ENCODE measurements at regions not wholly inside any gene's neighbourhood (a gene's known extent, or its start where the extent isn't known, plus 50 kb on each side); places are given as distances from the start of the nearest gene placed in this dataset.
"Not testable (repeated sequence)": the region's sequence is repeated elsewhere in the genome, so short reads cannot be mapped to it uniquely, and the experiment has no call there.

- no peak for DNase-seq (ENCODE audit: low read depth in 1 of 2, low spot score in 1 of 2)
These were observed 115.4 kb upstream of the ERG start for GRCh38 chr21:38613686-38614085.

- DNase-seq (ENCODE audit: low read depth in 1 of 2, low spot score in 1 of 2): no peak
These were observed 116.3 kb upstream of the ERG start for GRCh38 chr21:38614558-38614957.

GRCh38 chr21:38619480-38619879 lies 121.2 kb upstream of the ERG start:
- no peak for DNase-seq (ENCODE audit: low read depth in 1 of 2, low spot score in 1 of 2)

DNA sequence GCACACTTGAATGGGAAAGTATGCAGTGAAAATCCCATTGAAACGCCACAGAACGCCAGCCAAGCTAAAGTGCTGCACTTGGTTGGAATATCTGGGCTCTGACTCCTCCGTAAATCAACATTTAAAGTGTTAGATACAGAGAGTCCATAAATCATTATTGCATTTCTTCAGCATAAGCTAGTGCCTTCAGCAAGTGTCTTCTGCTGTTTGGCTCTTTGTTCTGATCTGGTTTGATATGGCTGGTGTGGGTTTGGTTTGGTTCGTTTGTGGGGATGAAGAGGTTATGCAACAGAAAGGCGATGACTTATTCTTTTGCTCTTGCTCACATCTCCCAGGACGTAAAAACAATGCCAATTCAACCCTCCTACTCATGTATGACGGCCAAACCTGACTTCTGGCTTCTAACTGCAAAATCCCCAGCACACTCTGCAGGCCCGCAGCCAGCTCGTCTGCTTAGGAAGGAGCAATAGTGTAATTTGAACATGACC lies 121.8 kb upstream of the ERG start:
- no peak for DNase-seq (ENCODE audit: low read depth in 1 of 2, low spot score in 1 of 2)

DNA sequence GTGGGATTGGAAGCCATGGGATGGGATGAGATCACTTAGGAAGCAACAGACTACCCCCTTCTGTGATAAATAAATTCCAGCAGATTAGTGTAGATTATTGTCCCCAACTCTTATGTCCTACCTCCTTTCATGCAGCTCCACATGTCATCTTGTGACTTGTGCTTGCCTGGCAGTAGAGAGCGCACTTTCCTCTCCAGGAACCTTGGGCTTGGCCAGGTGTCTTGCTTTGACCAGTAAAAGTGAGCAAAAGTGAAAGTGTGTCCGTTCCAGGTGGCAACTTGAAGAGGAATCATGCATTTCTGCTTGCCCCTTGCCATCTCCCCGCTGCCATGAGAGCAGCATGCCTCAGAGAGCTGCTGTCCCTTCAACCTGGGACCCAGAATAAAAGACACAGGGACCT lies 122.9 kb upstream of the ERG start:
- no peak for DNase-seq (ENCODE audit: low read depth in 1 of 2, low spot score in 1 of 2)

DNA sequence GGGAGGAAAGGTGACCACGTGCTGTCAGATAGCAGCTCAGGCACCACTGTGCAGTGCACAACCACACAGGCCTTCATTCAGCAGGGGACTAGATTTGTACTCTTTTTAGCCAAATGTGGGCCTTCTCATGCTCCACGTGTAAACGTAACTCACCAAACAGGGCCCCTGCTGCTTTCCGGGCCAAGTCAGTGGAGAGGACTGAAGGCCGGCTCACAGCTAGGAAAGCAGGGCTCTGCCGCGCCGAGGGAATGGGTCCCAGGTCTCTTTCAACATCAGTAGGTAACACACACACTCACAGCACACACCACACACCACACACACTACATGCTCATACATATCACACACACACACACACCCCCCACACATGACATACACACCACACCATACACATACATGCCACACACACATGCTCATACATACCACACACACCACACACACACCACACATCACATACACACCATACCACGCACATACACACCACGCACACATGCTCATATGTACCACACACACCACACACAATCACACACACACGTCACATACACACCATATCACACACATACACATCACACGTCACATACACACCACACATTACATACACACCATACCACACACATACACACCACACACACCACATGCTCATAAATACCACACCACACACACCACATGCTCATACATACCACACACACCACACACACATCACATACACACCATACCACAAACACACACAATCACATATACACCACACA lies 124.0 kb upstream of the ERG start:
- DNase-seq (ENCODE audit: low read depth in 1 of 2, low spot score in 1 of 2): no peak

- no peak for DNase-seq (ENCODE audit: low read depth in 1 of 2, low spot score in 1 of 2)
These were observed 124.5 kb upstream of the ERG start for GRCh38 chr21:38622827-38623209.

DNA sequence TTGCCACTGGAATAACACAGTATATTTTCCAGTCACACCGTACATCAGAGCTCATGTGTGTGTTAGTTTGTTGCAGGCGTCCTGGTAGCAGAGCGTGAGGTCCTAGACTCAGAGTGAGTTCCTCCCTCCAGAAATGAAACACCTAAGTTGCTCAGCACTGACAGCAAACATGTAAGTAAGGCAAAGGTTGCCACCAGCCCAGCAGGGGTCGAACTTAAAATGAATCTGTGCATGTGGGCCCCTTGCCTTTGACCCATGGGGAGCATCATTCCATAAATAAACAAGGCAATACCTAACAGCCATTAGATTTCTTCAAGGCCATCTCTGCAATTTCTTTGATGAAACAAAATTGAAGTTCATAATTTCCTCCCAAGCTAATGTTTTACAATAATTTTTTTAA lies 125.3 kb upstream of the ERG start:
- no peak for DNase-seq (ENCODE audit: low read depth in 1 of 2, low spot score in 1 of 2)

DNA sequence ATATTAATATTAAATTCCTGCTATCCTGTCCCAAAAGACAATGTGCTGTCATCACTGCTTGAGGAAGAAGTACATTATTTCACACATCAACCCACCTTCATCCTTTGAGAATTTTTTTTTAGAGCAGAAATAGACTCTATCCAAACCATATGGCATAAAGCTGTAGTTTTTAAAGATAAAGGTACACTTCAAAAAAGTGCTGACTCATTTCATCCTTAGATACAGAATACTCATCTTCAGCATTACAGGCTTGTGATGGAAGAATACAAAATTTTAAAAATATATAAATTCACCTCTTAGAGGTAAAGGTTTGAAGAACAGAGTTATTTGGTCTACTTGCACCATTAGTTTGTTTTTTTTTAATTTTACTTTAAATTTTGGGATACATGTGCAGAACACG lies 126.7 kb upstream of the ERG start:
- DNase-seq (ENCODE audit: low read depth in 1 of 2, low spot score in 1 of 2): no peak

GRCh38 chr21:38626306-38626705 lies 128.0 kb upstream of the ERG start:
- no peak for DNase-seq (ENCODE audit: low read depth in 1 of 2, low spot score in 1 of 2)

DNA sequence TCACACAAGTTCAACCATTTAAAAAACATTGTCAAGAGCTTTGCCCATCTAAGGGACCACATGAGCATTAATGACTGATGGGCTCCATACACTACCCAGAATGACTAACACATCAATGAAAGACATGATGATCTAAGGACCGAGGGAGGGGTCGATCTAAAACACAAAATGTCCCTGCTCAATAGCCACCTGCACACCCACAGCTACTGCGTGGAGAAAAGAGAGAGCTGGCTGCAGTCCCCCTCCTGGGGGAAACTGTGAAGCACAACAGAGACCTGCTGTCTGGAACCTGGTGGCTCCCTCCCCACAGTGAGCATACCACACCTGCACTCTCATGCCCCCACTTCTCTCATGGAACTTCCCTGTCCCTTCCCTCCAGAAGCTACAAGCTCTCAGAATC lies 130.1 kb upstream of the ERG start:
- no peak for DNase-seq (ENCODE audit: low read depth in 1 of 2, low spot score in 1 of 2)

GRCh38 chr21:38631206-38631605 lies 132.9 kb upstream of the ERG start:
- DNase-seq (ENCODE audit: low read depth in 1 of 2, low spot score in 1 of 2): no peak

DNA sequence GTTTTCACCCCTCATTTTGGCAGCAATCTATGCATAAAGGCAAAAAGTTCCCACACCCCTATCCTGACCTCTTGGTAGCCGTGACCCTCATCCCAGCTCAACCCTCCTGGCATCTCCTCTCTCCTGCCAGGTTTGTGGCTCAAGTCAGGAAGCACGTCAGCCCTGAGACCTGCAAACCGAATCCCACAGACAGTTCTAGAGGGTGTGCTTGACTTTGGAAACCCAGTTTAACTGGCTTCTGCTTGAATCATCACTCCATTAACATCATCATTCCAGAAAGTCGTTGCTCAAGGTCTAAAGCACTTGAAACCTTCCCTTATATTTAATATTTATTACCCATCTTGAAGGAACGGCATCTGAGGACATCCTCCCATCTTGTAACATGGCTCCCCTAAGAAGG lies 133.4 kb upstream of the ERG start:
- no peak for DNase-seq (ENCODE audit: low read depth in 1 of 2, low spot score in 1 of 2)

DNA sequence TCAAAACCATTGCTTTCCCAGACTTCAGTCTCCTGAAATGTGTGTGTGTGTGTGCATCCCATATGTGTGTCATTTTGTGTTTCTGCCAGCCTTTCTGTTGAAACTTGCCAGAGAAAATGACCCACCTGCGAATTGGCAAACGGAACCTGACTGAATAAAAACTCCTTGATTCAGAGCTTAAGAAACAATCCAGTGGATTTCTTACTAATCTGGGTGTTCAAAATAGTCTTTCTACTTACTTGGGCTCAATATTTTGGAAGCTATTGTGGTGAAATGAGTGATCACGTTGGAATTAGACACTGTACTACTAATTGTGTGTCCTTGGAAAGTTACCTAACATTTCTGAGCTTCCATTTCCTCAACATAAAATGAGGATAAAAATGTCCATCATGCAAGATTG lies 138.9 kb upstream of the ERG start:
- DNase-seq (ENCODE audit: low read depth in 1 of 2, low spot score in 1 of 2): no peak

- DNase-seq (ENCODE audit: low read depth in 1 of 2, low spot score in 1 of 2): no peak
These were observed 141.5 kb upstream of the ERG start for GRCh38 chr21:38639571-38640354.

GRCh38 chr21:38640355-38640742 lies 142.1 kb upstream of the ERG start:
- DNase-seq (ENCODE audit: low read depth in 1 of 2, low spot score in 1 of 2): not testable (repeated sequence)

GRCh38 chr21:38643404-38644023 lies 145.2 kb upstream of the ERG start:
- DNase-seq (ENCODE audit: low read depth in 1 of 2, low spot score in 1 of 2): no peak

DNA sequence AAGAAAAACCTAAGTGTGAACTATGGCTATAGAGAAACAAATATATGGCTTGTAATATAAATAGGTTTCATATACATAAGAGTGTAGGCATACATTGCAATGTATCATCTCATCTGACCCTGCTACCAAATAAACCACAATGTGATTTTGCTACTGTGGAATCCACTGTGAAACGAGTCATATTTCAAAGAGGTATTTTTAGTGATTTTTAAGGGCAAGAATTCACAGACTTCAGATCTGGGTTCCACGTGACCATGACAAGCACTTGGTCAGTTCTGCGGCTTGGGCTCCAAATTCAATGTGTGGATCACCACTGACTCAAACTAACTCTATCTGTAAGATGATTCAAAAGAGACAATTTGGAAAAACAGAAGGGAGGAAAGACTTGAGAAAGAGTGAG lies 147.0 kb upstream of the ERG start:
- no peak for DNase-seq (ENCODE audit: low read depth in 1 of 2, low spot score in 1 of 2)

GRCh38 chr21:38646213-38646837 lies 148.0 kb upstream of the ERG start:
- no peak for DNase-seq (ENCODE audit: low read depth in 1 of 2, low spot score in 1 of 2)

GRCh38 chr21:38649120-38649519 lies 150.8 kb upstream of the ERG start:
- no peak for DNase-seq (ENCODE audit: low read depth in 1 of 2, low spot score in 1 of 2)

DNA sequence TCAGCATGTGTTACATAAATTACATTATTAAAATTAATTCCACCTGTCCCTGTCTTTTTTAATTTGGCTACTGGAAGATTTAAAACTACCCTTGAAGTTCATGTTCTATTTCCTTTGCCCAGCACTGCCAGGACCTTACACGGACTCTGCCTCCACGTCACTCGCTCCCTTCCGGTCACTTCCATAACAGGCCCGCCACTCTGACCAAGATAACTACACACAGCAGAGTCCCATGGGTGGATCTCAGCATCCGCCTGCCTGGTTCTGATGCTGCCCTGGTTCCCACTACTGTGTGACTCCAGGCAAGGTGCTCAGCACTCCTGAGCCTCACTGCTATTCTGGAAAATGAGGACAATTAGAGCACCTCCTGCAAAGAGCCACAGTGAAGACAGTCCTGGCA lies 153.3 kb upstream of the ERG start:
- DNase-seq (ENCODE audit: low read depth in 1 of 2, low spot score in 1 of 2): no peak

DNA sequence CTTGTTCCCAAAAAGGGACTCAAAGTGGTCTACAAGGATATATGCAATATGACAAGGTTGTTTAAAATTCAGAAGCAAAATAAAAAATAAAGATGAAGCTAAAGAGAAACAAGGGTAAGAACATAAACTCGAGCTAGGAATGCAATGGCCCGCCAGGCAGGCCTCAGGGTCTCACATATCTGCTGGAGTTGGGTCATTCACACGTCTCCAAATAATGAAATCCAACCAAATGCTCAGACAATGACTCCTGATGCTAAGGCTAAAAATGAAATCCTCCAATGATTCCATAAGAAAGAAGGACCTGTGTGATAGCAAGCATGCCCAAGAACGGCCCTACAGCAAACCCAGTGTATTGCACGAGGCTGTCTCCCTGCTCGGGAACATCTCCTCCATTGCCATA lies 153.3 kb upstream of the ETS2 start:
- DNase-seq (ENCODE audit: low read depth in 1 of 2, low spot score in 1 of 2): no peak

All from stimulated activated CD4-positive, alpha-beta T cell treated with anti-CD3 and anti-CD28 coated beads, Interleukin-15, amount 100 ng/mL, for 1 hour (primary cell).